ENCODE measurements at regions not wholly inside any gene's neighbourhood (a gene's known extent, or its start where the extent isn't known, plus 50 kb on each side); places are given as distances from the start of the nearest gene placed in this dataset.
"Not testable (repeated sequence)": the region's sequence is repeated elsewhere in the genome, so short reads cannot be mapped to it uniquely, and the experiment has no call there.

DNA sequence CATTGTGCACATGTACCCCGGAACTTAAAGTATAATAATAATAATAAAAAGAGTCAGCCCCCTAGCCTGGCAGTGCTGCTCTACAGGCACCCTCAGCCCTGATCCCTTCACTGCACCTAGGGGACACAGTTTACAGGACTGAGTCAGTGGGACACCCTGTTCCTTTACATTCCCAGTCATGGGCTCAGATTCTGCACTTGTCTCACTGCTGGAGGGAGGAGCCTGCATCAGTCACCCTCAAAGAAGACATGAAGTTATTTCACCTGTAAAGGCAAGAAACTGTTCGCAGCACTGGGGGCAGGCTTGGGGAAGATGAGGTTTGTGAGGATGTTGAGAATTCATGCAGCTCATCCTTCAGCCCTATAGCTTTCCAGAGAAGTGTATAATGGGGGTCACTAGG lies 50.7 kb upstream of the VPREB1 start:
- TF ChIP-seq, protein P1, sequence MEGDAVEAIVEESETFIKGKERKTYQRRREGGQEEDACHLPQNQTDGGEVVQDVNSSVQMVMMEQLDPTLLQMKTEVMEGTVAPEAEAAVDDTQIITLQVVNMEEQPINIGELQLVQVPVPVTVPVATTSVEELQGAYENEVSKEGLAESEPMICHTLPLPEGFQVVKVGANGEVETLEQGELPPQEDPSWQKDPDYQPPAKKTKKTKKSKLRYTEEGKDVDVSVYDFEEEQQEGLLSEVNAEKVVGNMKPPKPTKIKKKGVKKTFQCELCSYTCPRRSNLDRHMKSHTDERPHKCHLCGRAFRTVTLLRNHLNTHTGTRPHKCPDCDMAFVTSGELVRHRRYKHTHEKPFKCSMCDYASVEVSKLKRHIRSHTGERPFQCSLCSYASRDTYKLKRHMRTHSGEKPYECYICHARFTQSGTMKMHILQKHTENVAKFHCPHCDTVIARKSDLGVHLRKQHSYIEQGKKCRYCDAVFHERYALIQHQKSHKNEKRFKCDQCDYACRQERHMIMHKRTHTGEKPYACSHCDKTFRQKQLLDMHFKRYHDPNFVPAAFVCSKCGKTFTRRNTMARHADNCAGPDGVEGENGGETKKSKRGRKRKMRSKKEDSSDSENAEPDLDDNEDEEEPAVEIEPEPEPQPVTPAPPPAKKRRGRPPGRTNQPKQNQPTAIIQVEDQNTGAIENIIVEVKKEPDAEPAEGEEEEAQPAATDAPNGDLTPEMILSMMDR (IDR thresholded peaks at IDR 0.05; ENCODE audit: low read depth, low read length, missing control alignments) = no peak

DNA sequence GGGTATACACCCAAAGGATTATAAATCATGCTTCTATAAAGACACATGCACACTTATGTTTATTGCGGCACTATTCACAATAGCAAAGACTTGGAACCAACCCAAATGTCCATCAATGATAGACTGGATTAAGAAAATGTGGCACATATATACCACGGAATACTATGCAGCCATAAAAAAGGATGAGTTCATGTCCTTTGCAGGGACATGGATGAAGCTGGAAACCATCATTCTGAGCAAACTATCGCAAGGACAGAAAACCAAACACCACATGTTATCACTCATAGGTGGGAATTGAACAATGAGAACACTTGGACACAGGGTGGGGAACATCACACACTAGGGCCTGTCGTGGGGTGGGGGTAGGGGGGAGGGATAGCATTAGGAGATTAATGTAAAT lies 51.1 kb upstream of the VPREB1 start:
- in situ Hi-C loops (cut with HindIII; ENCODE audit: low pct_ligation_motif_present, low sequenced_read_pairs); H3K36me3 ChIP-seq (replicated peaks); DNase-seq; H3K27ac ChIP-seq; H3K4me3 ChIP-seq (ENCODE audit: low read depth, low read length): not testable (repeated sequence)
- H3K27me3 ChIP-seq (replicated peaks) = peaks cover 10% of the 10 kb centered on the region

More for the DNA sequence above, 50.7 kb upstream of the VPREB1 start:
- H3K27ac ChIP-seq = no peak overlapping the region
- H3K36me3 ChIP-seq (replicated peaks) = no peaks in the 10 kb centered on the region
- peaks cover 15% of the 10 kb centered on the region for H3K27me3 ChIP-seq (replicated peaks)
- in situ Hi-C loops (cut with HindIII; ENCODE audit: low pct_ligation_motif_present, low sequenced_read_pairs) = no loop called here
- no peak for DNase-seq
- H3K4me3 ChIP-seq (ENCODE audit: low read depth, low read length) = no peak overlapping the region

DNA sequence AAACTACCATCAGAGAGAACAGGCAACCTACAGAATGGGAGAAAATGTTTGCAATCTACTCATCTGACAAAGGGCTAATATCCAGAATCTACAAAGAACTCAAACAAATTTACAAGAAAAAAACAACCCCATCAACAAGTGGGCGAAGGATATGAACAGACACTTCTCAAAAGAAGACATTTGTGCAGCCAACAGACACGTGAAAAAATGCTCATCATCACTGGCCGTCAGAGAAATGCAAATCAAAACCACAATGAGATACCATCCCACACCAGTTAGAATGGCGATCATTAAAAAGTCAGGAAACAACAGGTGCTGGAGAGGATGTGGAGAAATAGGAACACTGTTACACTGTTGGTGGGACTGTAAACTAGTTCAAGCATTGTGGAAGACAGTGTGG lies 51.6 kb upstream of the VPREB1 start:
- H3K27me3 ChIP-seq (replicated peaks); H3K36me3 ChIP-seq (replicated peaks); in situ Hi-C loops (cut with HindIII; ENCODE audit: low pct_ligation_motif_present, low sequenced_read_pairs); H3K27ac ChIP-seq; DNase-seq; H3K4me3 ChIP-seq (ENCODE audit: low read depth, low read length): not testable (repeated sequence)

DNA sequence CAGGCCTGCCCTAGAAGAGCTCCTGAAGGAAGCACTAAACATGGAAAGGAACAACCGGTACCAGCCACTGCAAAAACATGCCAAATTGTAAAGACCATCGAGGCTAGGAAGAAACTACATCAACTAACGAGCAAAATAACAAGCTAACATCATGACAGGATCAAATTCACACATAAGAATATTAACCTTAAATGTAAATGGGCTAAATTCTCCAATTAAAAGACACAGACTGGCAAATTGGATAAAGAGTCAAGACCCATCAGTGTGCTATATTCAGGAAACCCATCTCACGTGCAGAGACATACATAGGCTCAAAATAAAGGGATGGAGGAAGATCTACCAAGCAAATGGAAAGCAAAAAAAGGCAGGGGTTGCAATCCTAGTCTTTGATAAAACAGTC lies 54.8 kb upstream of the VPREB1 start:
- H3K27ac ChIP-seq; DNase-seq; H3K4me3 ChIP-seq (ENCODE audit: low read depth, low read length); in situ Hi-C loops (cut with HindIII; ENCODE audit: low pct_ligation_motif_present, low sequenced_read_pairs); H3K36me3 ChIP-seq (replicated peaks): not testable (repeated sequence)
- H3K27me3 ChIP-seq (replicated peaks) = peaks cover 14% of the 10 kb centered on the region

DNA sequence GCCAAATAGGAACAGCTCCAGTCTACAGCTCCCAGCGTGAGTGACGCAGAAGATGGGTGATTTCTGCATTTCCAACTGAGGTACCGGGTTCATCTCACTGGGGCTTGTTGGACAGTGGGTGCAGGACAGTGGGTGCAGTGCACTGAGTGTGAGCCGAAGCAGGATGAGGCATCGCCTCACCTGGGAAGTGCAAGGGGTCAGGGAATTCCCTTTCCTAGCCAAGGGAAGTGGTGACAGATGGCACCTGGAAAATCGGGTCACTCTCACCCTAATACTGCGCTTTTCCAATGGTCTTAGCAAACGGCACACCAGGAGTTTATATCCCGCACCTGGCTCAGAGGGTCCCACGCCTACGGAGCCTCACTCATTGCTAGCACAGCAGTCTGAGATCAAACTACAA lies 56.7 kb upstream of the VPREB1 start:
- H3K4me3 ChIP-seq (ENCODE audit: low read depth, low read length); H3K36me3 ChIP-seq (replicated peaks); in situ Hi-C loops (cut with HindIII; ENCODE audit: low pct_ligation_motif_present, low sequenced_read_pairs); DNase-seq; H3K27ac ChIP-seq: not testable (repeated sequence)
- peaks cover 20% of the 10 kb centered on the region for H3K27me3 ChIP-seq (replicated peaks)

DNA sequence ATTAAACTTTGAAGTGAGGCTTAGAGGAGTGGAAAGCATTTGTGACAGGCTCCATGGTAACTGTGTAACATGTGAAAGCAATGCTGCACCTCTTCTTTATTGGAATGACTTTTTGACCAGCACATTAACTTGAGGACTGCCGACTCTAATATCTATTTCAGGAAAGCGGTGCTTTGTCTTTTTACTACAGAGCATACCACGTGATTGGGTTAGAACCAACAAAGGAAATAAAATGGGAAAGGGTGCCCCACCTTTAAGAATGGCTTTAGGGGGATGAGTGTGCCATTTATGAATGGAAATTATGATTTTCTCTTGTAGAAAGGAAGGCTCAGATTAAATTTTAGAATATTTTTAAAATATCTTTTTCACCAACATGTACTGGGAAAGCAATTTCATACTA lies 57.3 kb upstream of the VPREB1 start:
- TF ChIP-seq, protein P1 (IDR thresholded peaks at IDR 0.05; ENCODE audit: low read depth, low read length, missing control alignments) = no peak
- H3K36me3 ChIP-seq (replicated peaks) = no peaks in the 10 kb centered on the region
- in situ Hi-C loops (cut with HindIII; ENCODE audit: low pct_ligation_motif_present, low sequenced_read_pairs) = no loop called here
- peaks cover 23% of the 10 kb centered on the region for H3K27me3 ChIP-seq (replicated peaks)
- DNase-seq = no peak
- no peak overlapping the region for H3K4me3 ChIP-seq (ENCODE audit: low read depth, low read length)
- H3K27ac ChIP-seq = no peak overlapping the region

DNA sequence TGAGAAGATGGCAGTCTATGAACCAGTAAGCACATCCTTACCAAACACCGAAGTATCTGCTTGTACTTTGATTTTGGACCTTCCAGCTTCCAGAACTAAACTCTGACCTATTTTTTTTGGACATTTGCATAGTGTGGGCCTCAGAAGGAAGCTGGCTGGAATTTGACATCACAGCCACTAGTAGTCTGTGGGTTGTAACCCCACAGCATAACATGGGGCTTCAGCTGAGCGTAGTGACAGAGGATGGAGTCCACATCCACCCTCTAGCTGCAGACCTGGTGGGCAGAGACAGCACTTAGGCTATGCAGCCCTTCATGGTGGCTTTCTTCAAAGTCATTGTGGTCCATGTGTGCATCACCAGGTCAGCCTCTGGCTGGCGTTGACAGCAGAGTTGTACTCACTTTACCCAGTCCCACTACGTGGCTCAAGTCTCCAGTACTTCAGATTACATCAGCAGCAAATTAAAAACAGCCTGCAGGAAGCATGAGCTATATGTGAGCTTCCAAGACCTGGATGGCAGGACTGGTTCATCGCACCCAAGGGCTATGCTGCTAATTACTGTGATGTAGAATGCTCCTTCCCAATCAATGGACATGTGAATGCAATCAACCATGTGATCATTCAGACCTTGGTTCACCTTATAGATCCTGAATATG lies 58.6 kb upstream of the VPREB1 start:
- DNase-seq = no peak
- Histone ChIP-seq H3K36me3 (replicated peaks) (no peaks in the 10 kb centered on the region), H3K27ac (no peak overlapping the region), H3K27me3 (replicated peaks) (peaks cover 30% of the 10 kb centered on the region), H3K4me3 (ENCODE audit: low read depth, low read length) (no peak overlapping the region)
- TF ChIP-seq, protein P1 (IDR thresholded peaks at IDR 0.05; ENCODE audit: low read depth, low read length, missing control alignments) = no peak
- in situ Hi-C loops (cut with HindIII; ENCODE audit: low pct_ligation_motif_present, low sequenced_read_pairs) = no loop called here

DNA sequence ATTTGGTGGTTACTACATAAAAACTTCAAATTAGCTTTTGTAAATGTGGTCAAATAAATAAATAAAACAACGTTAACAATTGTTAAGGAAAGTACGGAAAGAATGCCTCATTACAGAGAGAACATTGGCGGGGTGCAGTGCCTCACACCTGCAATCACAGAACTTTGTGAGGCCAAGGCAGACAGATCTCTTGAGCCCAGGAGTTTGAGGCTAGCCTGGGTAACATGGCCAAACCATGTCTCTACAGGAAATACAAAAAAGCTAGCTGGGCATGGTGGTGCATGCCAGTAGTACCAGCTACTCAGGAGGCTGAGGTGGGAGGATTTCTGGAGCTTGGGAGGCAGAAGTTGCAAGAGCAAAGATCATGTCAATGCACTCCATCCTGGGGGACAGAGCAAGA lies 59.4 kb upstream of the VPREB1 start:
- H3K27me3 ChIP-seq (replicated peaks) = peaks cover 33% of the 10 kb centered on the region
- TF ChIP-seq, protein P1 (IDR thresholded peaks at IDR 0.05; ENCODE audit: low read depth, low read length, missing control alignments) = no peak
- in situ Hi-C loops (cut with HindIII; ENCODE audit: low pct_ligation_motif_present, low sequenced_read_pairs) = no loop called here
- H3K36me3 ChIP-seq (replicated peaks) = no peaks in the 10 kb centered on the region
- no peak overlapping the region for H3K27ac ChIP-seq
- no peak for DNase-seq
- no peak overlapping the region for H3K4me3 ChIP-seq (ENCODE audit: low read depth, low read length)

Measured in brain microvascular endothelial cell (primary cell).